ENCODE measurements at regions not wholly inside any gene's neighbourhood (a gene's known extent, or its start where the extent isn't known, plus 50 kb on each side); places are given as distances from the start of the nearest gene placed in this dataset.
"Not testable (repeated sequence)": the region's sequence is repeated elsewhere in the genome, so short reads cannot be mapped to it uniquely, and the experiment has no call there.

GRCh38 chr20:5696011-5696559 is 54.1 kb upstream of the SHLD1 start:
- no peak for DNase-seq

DNA sequence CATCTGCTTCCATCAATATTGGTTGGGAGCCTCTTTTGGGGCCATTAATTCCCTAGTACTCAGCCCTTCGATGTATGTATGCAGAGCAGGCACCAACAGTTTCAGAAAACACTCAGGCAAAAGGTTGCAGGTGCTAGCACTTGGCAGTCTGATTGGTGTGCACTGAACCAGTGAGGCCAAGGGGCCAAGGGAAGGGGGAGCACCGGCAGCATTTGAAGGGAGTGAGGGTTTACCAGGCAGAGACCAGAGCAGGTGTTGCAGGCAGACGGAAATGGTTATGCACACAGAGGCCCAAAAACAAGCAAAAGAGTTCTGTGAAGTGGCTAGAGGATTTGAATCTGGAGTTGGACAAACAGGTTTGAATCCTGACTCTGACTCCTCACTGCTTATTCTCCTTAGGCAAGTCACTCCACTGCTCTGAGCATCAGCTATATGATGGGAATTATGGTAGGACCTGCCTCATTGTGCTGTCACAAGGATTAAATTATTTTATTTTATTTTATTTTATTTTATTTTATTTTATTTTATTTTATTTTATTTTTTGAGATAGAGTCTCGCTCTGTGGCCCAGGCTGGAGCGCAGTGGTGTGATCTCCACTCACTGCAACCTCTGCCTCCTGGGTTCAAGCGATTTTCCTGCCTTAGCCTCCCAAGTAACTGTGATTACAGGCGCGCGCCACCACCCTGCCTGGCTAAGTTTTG is 58.1 kb upstream of the SHLD1 start:
- no peak for DNase-seq

- DNase-seq: no peak
These were observed 60.7 kb upstream of the SHLD1 start for GRCh38 chr20:5689463-5689862.

GRCh38 chr20:5688431-5688972 is 61.7 kb upstream of the SHLD1 start:
- no peak for DNase-seq

DNA sequence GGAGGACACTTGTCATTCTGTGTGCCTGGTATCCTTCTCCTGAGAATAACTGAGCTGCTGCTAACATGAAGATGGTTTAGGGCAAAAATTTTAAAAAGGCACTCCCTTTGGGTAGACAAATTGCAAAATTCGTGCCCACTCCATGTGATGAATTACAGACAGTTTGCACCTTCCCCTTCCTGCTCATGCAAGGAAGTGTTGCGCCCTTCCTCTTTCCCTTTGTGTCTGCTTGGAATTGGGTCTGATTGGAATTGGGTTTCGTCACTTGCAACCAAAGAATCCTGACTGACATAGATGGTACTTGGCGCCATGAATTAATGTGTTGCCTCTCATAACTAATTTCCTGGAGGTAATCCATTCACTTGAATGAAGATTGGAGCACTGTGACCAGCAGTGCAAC is 62.3 kb upstream of the SHLD1 start:
- no peak for DNase-seq

GRCh38 chr20:5686384-5687105 is 63.7 kb upstream of the SHLD1 start:
- DNase-seq: no peak

- not testable (repeated sequence) for DNase-seq
These were observed 67.6 kb upstream of the SHLD1 start for GRCh38 chr20:5682556-5682955.

DNA sequence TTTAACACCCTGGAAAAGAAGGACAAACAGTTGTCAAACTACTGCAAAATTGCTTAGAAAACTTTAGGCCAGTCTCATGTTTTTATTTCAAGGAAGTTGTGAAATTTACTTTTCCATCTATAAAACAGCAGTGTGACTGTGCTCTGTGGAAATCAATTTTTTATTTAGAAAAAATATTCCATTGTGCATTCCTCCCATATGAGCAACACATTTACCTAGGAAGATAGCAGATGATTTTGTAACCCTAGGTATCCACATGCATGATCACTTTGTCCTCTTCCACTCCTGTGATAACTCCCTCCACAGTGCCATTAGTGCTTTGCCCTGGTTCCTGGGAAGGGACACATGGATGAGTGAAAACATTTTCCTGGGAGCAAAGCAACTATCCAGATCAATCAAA is 69.4 kb upstream of the GPCPD1 start:
- DNase-seq: no peak

DNA sequence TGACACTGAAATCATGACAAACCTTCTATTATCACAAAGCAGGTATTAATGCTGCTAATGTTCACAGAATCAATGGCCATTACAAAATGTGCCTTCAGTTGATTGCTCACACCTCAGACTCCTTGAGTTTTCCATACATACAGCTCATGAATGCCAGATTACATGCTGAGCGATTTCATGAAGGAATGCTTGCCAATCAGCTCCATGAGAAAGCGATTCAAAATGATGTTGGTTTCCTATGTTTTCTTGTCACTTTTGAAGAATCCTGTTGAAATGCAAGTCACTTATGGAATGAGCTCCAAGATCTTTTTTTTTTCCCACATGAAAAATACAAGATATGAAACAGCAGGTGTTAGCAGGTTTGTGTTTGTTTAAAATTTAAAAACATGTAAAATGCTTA is 68.0 kb upstream of the GPCPD1 start:
- DNase-seq: no peak

DNA sequence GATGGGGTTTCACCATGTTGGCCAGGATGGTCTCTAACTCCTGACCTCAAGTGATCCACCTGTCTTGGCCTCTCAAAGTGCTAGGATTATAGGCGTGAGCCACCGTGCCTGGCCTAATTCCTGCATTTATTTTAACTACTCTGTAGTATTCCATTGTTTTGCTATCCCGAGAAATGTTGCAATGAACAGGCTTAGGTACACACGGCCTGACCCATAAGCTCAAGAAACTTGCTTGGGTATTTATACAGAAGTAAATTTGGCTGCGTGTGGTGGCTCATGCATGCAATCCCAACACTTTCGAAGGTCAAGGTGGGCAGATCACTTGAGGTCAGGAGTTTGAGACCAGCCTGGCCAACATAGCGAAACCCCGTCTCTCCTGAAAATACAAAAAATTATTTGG is 67.1 kb upstream of the GPCPD1 start:
- DNase-seq: not testable (repeated sequence)

GRCh38 chr20:5677389-5677788 is 66.6 kb upstream of the GPCPD1 start:
- DNase-seq: no peak

- peak; percentile 99 for DNase-seq
These were observed 64.6 kb upstream of the GPCPD1 start for GRCh38 chr20:5675103-5676091.

DNA sequence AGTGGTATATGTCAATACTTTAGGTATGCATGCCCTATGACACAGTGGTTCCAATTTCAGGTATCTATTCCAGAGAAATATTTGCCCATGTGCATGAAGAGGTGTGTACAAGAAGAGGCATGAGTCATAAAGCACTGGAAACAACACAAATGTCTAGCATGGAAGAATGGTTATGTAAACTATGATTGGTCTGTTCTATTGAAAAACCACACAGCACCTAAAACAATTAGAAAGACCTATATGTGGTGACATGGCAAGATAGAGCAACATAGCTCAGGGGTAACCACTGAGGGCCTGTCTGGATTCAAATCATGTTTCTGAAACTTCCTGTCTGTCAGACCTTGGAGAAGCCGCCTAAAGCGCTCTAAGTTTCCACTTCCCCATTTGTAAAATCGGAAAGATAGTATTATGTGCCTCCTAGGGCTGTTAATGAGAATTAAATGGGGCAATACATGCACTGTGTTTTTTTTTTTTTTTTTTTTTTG is 63.4 kb upstream of the GPCPD1 start:
- DNase-seq: peak; percentile 62

DNA sequence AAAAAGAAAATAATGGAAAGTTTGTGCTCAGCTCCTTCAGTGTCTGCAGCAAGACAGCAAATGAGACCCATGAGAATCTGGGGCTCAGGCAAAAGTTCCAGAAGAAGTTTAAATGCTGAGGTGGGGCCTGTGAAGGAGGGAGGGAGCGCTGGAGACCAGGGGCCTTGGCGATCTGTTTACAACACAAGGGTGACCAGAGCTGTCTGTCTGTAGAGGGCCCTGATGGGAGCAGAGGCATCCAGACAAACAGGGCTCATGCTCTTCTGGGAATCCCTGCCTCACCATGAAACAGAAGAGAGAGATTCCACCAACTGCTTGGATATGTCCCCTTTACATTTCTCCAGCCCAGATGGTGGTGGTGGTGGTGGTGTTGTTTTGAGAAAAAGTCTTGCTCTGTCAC is 60.1 kb upstream of the GPCPD1 start:
- no peak for DNase-seq

DNA sequence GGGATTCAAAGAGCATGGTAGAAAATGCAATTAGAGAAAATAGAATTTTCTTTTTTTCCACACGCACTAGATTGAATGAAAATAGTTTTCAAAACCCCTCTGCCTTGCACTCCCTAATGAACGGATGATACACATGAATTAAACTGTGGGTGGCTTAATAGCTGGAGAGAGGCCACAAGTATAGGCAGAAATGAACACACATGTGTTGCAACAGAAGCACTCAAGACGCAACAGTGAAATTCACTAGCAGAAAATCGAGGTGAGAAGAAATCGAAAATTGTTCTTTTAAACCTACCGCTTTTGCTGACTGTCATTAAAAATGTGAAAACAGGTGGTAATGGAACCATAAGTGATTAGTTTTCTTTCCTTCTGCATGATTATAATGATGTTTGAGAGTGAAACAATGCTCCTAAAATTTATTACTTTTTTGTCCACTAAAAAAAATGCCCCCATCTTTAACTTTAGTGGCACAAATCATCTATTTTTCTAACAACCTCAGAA is 59.3 kb upstream of the GPCPD1 start:
- DNase-seq: no peak

GRCh38 chr20:5668529-5668868 is 57.7 kb upstream of the GPCPD1 start:
- DNase-seq: no peak

GRCh38 chr20:5667705-5668528 is 57.1 kb upstream of the GPCPD1 start:
- DNase-seq: no peak

DNA sequence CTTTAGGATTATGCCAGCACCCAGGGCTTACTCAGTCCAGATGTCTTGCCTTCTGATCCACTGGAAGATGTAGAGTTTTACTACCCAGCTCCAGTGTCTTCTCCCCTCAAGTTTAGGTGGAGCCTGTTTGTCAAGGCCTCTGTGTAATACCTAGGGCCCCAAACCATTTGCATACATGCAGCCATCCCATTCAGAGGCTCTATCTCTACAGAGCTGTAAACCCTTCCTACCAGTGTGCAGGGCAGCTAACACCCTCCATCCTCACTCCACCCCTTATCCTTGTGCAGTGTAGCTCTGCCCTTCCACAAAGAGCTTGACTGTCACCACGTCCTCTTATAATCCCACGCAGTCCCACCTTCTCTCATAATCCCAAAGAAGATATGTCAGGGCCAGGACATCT is 54.6 kb upstream of the GPCPD1 start:
- no peak for DNase-seq

DNA sequence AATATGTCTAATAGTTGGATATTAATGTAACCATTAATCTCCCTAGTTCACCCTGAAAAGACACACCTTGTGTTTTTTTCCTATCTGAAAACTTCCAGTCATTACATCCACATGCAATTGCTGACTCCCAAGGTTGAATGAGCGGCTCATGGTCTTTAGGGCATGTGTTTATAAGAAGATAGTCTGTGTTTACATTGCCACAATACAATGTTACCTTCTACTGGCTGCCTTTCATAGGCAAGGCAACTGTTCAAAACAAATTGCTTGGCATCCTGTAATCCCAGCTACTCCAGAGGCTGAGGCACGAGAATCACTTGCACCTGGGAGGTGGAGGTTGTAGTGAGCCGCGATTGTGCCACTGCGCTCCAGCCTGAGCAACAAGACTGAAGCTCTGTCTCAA is 52.6 kb upstream of the GPCPD1 start:
- DNase-seq: no peak

DNA sequence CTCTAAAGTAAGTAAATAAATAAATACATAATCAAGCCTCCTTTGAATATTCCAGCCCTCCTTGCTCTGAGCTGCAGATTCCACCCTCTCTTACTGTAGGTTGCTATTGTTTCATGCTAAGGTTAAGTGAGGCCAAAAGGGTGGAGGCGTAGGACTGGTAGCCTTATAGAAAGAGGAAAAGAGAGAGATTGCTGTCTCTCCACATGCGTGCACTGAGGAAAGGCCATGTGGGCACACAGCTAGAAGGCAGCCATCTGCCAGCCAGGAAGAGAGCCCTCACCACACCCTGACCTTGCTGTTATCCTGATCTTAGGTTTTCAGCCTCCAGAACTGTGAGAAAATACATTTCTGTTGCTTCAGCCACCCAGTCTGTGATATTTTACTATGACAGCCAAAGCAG is 52.0 kb upstream of the GPCPD1 start:
- DNase-seq: peak; percentile 49

DNA sequence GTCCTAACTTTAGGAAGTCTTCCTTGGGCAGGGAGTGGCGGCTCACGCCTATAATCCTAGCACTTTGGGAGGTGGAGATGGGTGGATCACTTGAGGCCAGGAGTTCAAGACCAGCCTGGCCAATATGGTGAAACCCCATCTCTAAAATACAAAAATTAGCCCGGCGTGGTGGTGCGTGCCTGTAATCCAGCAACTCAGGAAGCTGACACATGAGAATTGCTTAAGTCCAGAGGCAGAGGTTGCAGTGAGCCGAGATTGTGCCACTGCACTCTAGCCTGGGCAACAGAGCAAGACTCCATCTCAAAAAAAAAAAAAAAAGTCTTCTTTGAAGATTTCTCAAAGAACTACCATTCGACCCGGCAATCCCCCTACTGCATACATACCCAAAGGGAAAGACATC is 50.0 kb upstream of the GPCPD1 start:
- DNase-seq: not testable (repeated sequence)
